ENCODE measurements at regions not wholly inside any gene's neighbourhood (a gene's known extent, or its start where the extent isn't known, plus 50 kb on each side); places are given as distances from the start of the nearest gene placed in this dataset.
"Not testable (repeated sequence)": the region's sequence is repeated elsewhere in the genome, so short reads cannot be mapped to it uniquely, and the experiment has no call there.

- Histone ChIP-seq H3K4me2 (ENCODE audit: low read length) (no peak overlapping the region), H3K9me2 (replicated peaks; ENCODE audit: control insufficient read depth, low read length) (no peaks in the 10 kb centered on the region), H3K79me2 (ENCODE audit: control insufficient read depth, low read length) (no peaks in the 10 kb centered on the region), H3K4me1 (ENCODE audit: control insufficient read depth, low read length) (no peaks in the 10 kb centered on the region), H3K27ac (ENCODE audit: low read depth, low read length) (no peak overlapping the region), H3K4me3 (ENCODE audit: low read length) (no peak overlapping the region), H3F3A (ENCODE audit: control insufficient read depth, insufficient read depth) (no peaks in the 10 kb centered on the region), H3K36me3 (ENCODE audit: control insufficient read depth, low read length) (no peaks in the 10 kb centered on the region), H3K9me3 (ENCODE audit: control insufficient read depth, insufficient read depth, low read length) (no peaks in the 10 kb centered on the region), H3K27me3 (ENCODE audit: control insufficient read depth, low read length) (peaks cover 3% of the 10 kb centered on the region; the same call in 1 of the 2 replicates), H4K20me1 (ENCODE audit: control insufficient read depth, insufficient read depth, low read depth, low read length) (no peaks in the 10 kb centered on the region)
- TF ChIP-seq EZH2phosphoT487 (IDR thresholded peaks at IDR 0.05; ENCODE audit: borderline replicate concordance, low read length) (no peak), CTCF (IDR thresholded peaks at IDR 0.05; ENCODE audit: low read depth, low read length, poor library complexity, severe bottlenecking) (no peak)
These were observed 164.0 kb upstream of the ZNF337 start for GRCh38 chr20:25860531-25861150.

- Histone ChIP-seq H3K4me2 (ENCODE audit: low read length) (no peak overlapping the region), H4K20me1 (ENCODE audit: control insufficient read depth, insufficient read depth, low read depth, low read length) (no peaks in the 10 kb centered on the region), H3F3A (ENCODE audit: control insufficient read depth, insufficient read depth) (no peaks in the 10 kb centered on the region), H3K79me2 (ENCODE audit: control insufficient read depth, low read length) (no peaks in the 10 kb centered on the region), H3K27ac (ENCODE audit: low read depth, low read length) (no peak overlapping the region), H3K4me3 (ENCODE audit: low read length) (no peak overlapping the region), H3K27me3 (ENCODE audit: control insufficient read depth, low read length) (peaks cover 3% of the 10 kb centered on the region; the same call in 1 of the 2 replicates), H3K9me2 (replicated peaks; ENCODE audit: control insufficient read depth, low read length) (no peaks in the 10 kb centered on the region), H3K9me3 (ENCODE audit: control insufficient read depth, insufficient read depth, low read length) (no peaks in the 10 kb centered on the region), H3K4me1 (ENCODE audit: control insufficient read depth, low read length) (no peaks in the 10 kb centered on the region), H3K36me3 (ENCODE audit: control insufficient read depth, low read length) (no peaks in the 10 kb centered on the region)
- TF ChIP-seq EZH2phosphoT487 (IDR thresholded peaks at IDR 0.05; ENCODE audit: borderline replicate concordance, low read length), result no peak
- no peak for TF ChIP-seq CTCF (IDR thresholded peaks at IDR 0.05; ENCODE audit: low read depth, low read length, poor library complexity, severe bottlenecking)
These were observed 163.2 kb upstream of the ZNF337 start for GRCh38 chr20:25859649-25860530.

GRCh38 chr20:25858495-25859425, 162.1 kb upstream of the ZNF337 start:
- no peak overlapping the region for H3K27ac ChIP-seq (ENCODE audit: low read depth, low read length)
- H3K9me3 ChIP-seq (ENCODE audit: control insufficient read depth, insufficient read depth, low read length), result no peaks in the 10 kb centered on the region
- no peaks in the 10 kb centered on the region for H3K36me3 ChIP-seq (ENCODE audit: control insufficient read depth, low read length)
- peaks cover 2% of the 10 kb centered on the region; the same call in 1 of the 2 replicates for H3K27me3 ChIP-seq (ENCODE audit: control insufficient read depth, low read length)
- H3F3A ChIP-seq (ENCODE audit: control insufficient read depth, insufficient read depth), result no peaks in the 10 kb centered on the region
- no peak overlapping the region for H3K4me2 ChIP-seq (ENCODE audit: low read length)
- H3K4me3 ChIP-seq (ENCODE audit: low read length), result no peak overlapping the region
- no peaks in the 10 kb centered on the region for H3K9me2 ChIP-seq (replicated peaks; ENCODE audit: control insufficient read depth, low read length)
- H3K79me2 ChIP-seq (ENCODE audit: control insufficient read depth, low read length), result no peaks in the 10 kb centered on the region
- TF ChIP-seq EZH2phosphoT487 (IDR thresholded peaks at IDR 0.05; ENCODE audit: borderline replicate concordance, low read length), result no peak
- no peak for TF ChIP-seq CTCF (IDR thresholded peaks at IDR 0.05; ENCODE audit: low read depth, low read length, poor library complexity, severe bottlenecking)
- no peaks in the 10 kb centered on the region for H3K4me1 ChIP-seq (ENCODE audit: control insufficient read depth, low read length)
- no peaks in the 10 kb centered on the region for H4K20me1 ChIP-seq (ENCODE audit: control insufficient read depth, insufficient read depth, low read depth, low read length)

- H3K27ac ChIP-seq (ENCODE audit: low read depth, low read length); H3K9me2 ChIP-seq (replicated peaks; ENCODE audit: control insufficient read depth, low read length); H3F3A ChIP-seq (ENCODE audit: control insufficient read depth, insufficient read depth); H3K9me3 ChIP-seq (ENCODE audit: control insufficient read depth, insufficient read depth, low read length); H3K27me3 ChIP-seq (ENCODE audit: control insufficient read depth, low read length); H4K20me1 ChIP-seq (ENCODE audit: control insufficient read depth, insufficient read depth, low read depth, low read length); H3K79me2 ChIP-seq (ENCODE audit: control insufficient read depth, low read length); H3K4me1 ChIP-seq (ENCODE audit: control insufficient read depth, low read length); H3K36me3 ChIP-seq (ENCODE audit: control insufficient read depth, low read length); H3K4me3 ChIP-seq (ENCODE audit: low read length); H3K4me2 ChIP-seq (ENCODE audit: low read length): not testable (repeated sequence)
These were observed 160.6 kb upstream of the ZNF337 start for GRCh38 chr20:25857091-25857788.
